Liver (tissue), 8 donors: ENCODE measurements at regions not wholly inside any gene's neighbourhood (a gene's known extent, or its start where the extent isn't known, plus 50 kb on each side); places are given as distances from the start of the nearest gene placed in this dataset.

ENCODE experiments used
- DNase-seq: peaks from one replicate; pipeline ENCODE4 v3.0.0-alpha.2; 2017; ENCODE audit warnings: low spot score
- H3K27ac ChIP-seq, 2 donors: one replicate each; pipeline ENCODE4 v1.7.0; 2013; ENCODE audit warnings: inconsistent platforms in 2 of 2, low read length in 2 of 2, control low read depth in 1 of 2, low read depth in 1 of 2, mild to moderate bottlenecking in 1 of 2
- H3K27me3 ChIP-seq, 4 donors: one replicate each; pipeline versions ENCODE4 v1.6.1 to v1.7.0; 2013; ENCODE audit warnings: low read length in 3 of 4, inconsistent platforms in 1 of 4, mild to moderate bottlenecking in 1 of 4, moderate library complexity in 1 of 4; ENCODE audit not compliant: control insufficient read depth in 4 of 4, insufficient read depth in 4 of 4
- H3K36me3 ChIP-seq, 4 donors: one replicate each; pipeline versions ENCODE4 v1.6.1 to v1.7.0; 2013; ENCODE audit warnings: low read length in 3 of 4, mild to moderate bottlenecking in 3 of 4, low read depth in 1 of 4, moderate library complexity in 1 of 4; ENCODE audit not compliant: control insufficient read depth in 4 of 4, insufficient read depth in 3 of 4
- H3K4me1 ChIP-seq, 4 donors: one replicate each; pipeline versions ENCODE4 v1.6.1 to v1.7.0; 2013; ENCODE audit warnings: low read length in 3 of 4, mild to moderate bottlenecking in 3 of 4, moderate library complexity in 1 of 4; ENCODE audit not compliant: control insufficient read depth in 4 of 4, insufficient read depth in 4 of 4
- H3K4me3 ChIP-seq, 3 donors: one replicate each; pipeline versions ENCODE4 v1.6.1 to v1.7.0; 2013; ENCODE audit warnings: low read length in 3 of 3, control low read depth in 1 of 3, low read depth in 1 of 3, mild to moderate bottlenecking in 1 of 3
- H3K9ac ChIP-seq, 2 donors: one replicate each; pipeline ENCODE4 v1.7.0; 2013; ENCODE audit warnings: low read length in 2 of 2, mild to moderate bottlenecking in 2 of 2, moderate library complexity in 2 of 2, control low read depth in 1 of 2, low read depth in 1 of 2
- H3K9me3 ChIP-seq, 4 donors: one replicate each; pipeline versions ENCODE4 v1.6.1 to v1.7.0; 2013; ENCODE audit warnings: low read length in 3 of 4; ENCODE audit not compliant: control insufficient read depth in 4 of 4
- ATF3 ChIP-seq: IDR thresholded peaks from 2 replicates; pipeline ENCODE4 v1.6.1; 2016; ENCODE audit warnings: antibody characterized with exemption
- CTCF ChIP-seq: fragments of 150-350 bp; IDR thresholded peaks from 2 replicates; pipeline ENCODE4 v1.5.1; 2017; ENCODE audit warnings: improper control_type of control experiment, low read depth, low read length; ENCODE audit not compliant: missing input control
- EGR1 ChIP-seq, 2 donors: IDR thresholded peaks; 2 replicates each; pipeline ENCODE4 v1.6.1; 2016 to 2018; ENCODE audit warnings: antibody characterized with exemption in 2 of 2, low read depth in 2 of 2
- FOXA1 ChIP-seq: IDR thresholded peaks from 2 replicates; pipeline ENCODE4 v1.6.1; 2016; ENCODE audit warnings: antibody characterized with exemption
- GABPA ChIP-seq, 2 donors: IDR thresholded peaks in 1 of 2; conservative IDR thresholded peaks in 1 of 2; 2 replicates each; pipeline ENCODE4 v1.6.1; 2016; ENCODE audit warnings: antibody characterized with exemption in 2 of 2, mild to moderate bottlenecking in 1 of 2, moderate library complexity in 1 of 2
- HNF4A ChIP-seq, 2 donors: conservative IDR thresholded peaks; 2 replicates each; pipeline ENCODE4 v1.6.1; 2016; ENCODE audit warnings: antibody characterized with exemption in 2 of 2, mild to moderate bottlenecking in 2 of 2
- HNF4G ChIP-seq: IDR thresholded peaks from 2 replicates; pipeline ENCODE4 v1.6.1; 2016; ENCODE audit warnings: antibody characterized with exemption
- MAX ChIP-seq: IDR thresholded peaks from 2 replicates; pipeline ENCODE4 v1.6.1; 2016; ENCODE audit warnings: antibody characterized with exemption
- NR2F2 ChIP-seq: IDR thresholded peaks from 2 replicates; pipeline ENCODE4 v1.6.1; 2016; ENCODE audit warnings: antibody characterized with exemption
- RAD21 ChIP-seq, 2 donors: IDR thresholded peaks; 2 replicates each; pipeline ENCODE4 v1.6.1; 2016; ENCODE audit warnings: antibody characterized with exemption in 2 of 2, mild to moderate bottlenecking in 2 of 2
- REST ChIP-seq: IDR thresholded peaks from 2 replicates; pipeline ENCODE4 v1.6.1; 2016; ENCODE audit warnings: antibody characterized with exemption, mild to moderate bottlenecking
- RXRA ChIP-seq, 2 donors: IDR thresholded peaks; 2 replicates each; pipeline ENCODE4 v1.6.1; 2017 to 2018; ENCODE audit warnings: antibody characterized with exemption in 2 of 2, mild to moderate bottlenecking in 1 of 2
- SP1 ChIP-seq: IDR thresholded peaks from 2 replicates; pipeline ENCODE4 v1.6.1; 2018; ENCODE audit warnings: antibody characterized with exemption, mild to moderate bottlenecking
- TAF1 ChIP-seq: conservative IDR thresholded peaks from 2 replicates; pipeline ENCODE4 v1.6.1; 2016; ENCODE audit warnings: antibody characterized with exemption, mild to moderate bottlenecking
- YY1 ChIP-seq: IDR thresholded peaks from 2 replicates; pipeline ENCODE4 v1.6.1; 2016; ENCODE audit warnings: antibody characterized with exemption, mild to moderate bottlenecking
- ZBTB33 ChIP-seq: IDR thresholded peaks from 2 replicates; pipeline ENCODE4 v1.6.1; 2016; ENCODE audit warnings: antibody characterized with exemption
- WGBS: extraction: QIAGEN DNeasy Blood & Tissue Kit; methylation state at CpG from one replicate; pipeline ENCODE4 v1.1.7; 2013; 5-methylcytosine and 5-hydroxymethylcytosine counted together
- donor health status: healthy.
- donor health status: healthy.
- donor health status: healthy.
- donor health status: healthy.
- donor health status: healthy.

GRCh38 chr2:217366266-217366895 lies 506.5 kb upstream of the TNP1 start (continued):
- TF ChIP-seq CTCF (no peak), RAD21 (IDR thresholded peaks at IDR 0.05) (no peak), HNF4G (no peak), GABPA (IDR thresholded peaks at IDR 0.05 in 1 of 2, conservative IDR thresholded peaks at IDR 0.05 in 1 of 2) (no peak), HNF4A (conservative IDR thresholded peaks at IDR 0.05) (no peak)

GRCh38 chr2:217365656-217366055 lies 505.8 kb upstream of the TNP1 start:
- H3K27me3 ChIP-seq, result no peaks in the 10 kb centered on the region
- no peak for TF ChIP-seq ATF3
- TF ChIP-seq CTCF, result no peak
- TF ChIP-seq NR2F2, result no peak
- TF ChIP-seq EGR1 (IDR thresholded peaks at IDR 0.05; ENCODE audit: low read depth in 2 of 2), result no peak
- TF ChIP-seq REST, result no peak
- TF ChIP-seq TAF1, result no peak
- H3K4me3 ChIP-seq, result no peak overlapping the region
- no peaks in the 10 kb centered on the region for H3K9me3 ChIP-seq
- 70% methylated on average over 3 of the region's 3 CpGs for WGBS
- no peak overlapping the region for H3K9ac ChIP-seq
- DNase-seq, result no peak
- H3K4me1 ChIP-seq, result no peaks in the 10 kb centered on the region
- H3K27ac ChIP-seq, result no peak overlapping the region
- no peaks in the 10 kb centered on the region for H3K36me3 ChIP-seq

- Histone ChIP-seq H3K4me1 (no peaks in the 10 kb centered on the region), H3K9ac (no peak overlapping the region), H3K36me3 (no peaks in the 10 kb centered on the region), H3K27me3 (peaks cover 0 to under 1% (median 0%) of the 10 kb centered on the region in 4 donors), H3K9me3 (no peaks in the 10 kb centered on the region), H3K27ac (no peak overlapping the region), H3K4me3 (no peak overlapping the region)
- DNase-seq, result no peak
- TF ChIP-seq REST, result no peak
- no peak for TF ChIP-seq SP1
- no peak for TF ChIP-seq GABPA (IDR thresholded peaks at IDR 0.05 in 1 of 2, conservative IDR thresholded peaks at IDR 0.05 in 1 of 2)
- TF ChIP-seq TAF1, result no peak
- no peak for TF ChIP-seq RAD21 (IDR thresholded peaks at IDR 0.05)
- no peak for TF ChIP-seq HNF4G
- no peak for TF ChIP-seq MAX
- no peak for TF ChIP-seq ZBTB33
- TF ChIP-seq FOXA1, result no peak
- TF ChIP-seq YY1, result no peak
- TF ChIP-seq RXRA (IDR thresholded peaks at IDR 0.05), result no peak
These were observed 504.4 kb upstream of the TNP1 start for GRCh38 chr2:217364224-217364623.
